ENCODE measurements at regions not wholly inside any gene's neighbourhood (a gene's known extent, or its start where the extent isn't known, plus 50 kb on each side); places are given as distances from the start of the nearest gene placed in this dataset.

DNA sequence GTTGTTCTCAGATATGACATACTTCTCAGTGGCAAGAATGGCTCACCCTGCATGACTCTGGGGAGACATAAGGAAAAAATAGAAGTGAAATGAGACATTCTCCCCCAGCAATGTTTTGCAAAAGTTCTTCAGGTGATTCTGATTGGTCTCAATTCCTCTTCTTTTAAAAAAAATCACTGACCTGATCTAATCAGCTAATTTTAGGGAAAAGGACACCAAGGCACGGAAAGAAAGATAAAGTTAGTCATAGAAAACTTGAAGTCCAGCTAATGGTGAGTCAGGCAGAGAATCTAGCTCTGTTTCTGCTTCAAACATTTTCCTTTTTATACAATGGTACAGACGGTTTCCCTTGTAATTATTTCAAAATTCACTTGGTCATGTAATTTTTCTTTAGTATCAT lies 1018.9 kb upstream of the ARRDC3 start:
- Histone ChIP-seq H3K4me3 (no peak overlapping the region), H3K27me3 (no peaks in the 10 kb centered on the region), H3K27ac (no peak overlapping the region), H3K36me3 (no peaks in the 10 kb centered on the region), H3K4me1 (no peaks in the 10 kb centered on the region), H3K9me3 (no peaks in the 10 kb centered on the region)
- DNase-seq = no peak
- 53 to 60% methylated on average over 2 of the region's 2 CpGs for WGBS, 2 donors
- TF ChIP-seq, protein P1, sequence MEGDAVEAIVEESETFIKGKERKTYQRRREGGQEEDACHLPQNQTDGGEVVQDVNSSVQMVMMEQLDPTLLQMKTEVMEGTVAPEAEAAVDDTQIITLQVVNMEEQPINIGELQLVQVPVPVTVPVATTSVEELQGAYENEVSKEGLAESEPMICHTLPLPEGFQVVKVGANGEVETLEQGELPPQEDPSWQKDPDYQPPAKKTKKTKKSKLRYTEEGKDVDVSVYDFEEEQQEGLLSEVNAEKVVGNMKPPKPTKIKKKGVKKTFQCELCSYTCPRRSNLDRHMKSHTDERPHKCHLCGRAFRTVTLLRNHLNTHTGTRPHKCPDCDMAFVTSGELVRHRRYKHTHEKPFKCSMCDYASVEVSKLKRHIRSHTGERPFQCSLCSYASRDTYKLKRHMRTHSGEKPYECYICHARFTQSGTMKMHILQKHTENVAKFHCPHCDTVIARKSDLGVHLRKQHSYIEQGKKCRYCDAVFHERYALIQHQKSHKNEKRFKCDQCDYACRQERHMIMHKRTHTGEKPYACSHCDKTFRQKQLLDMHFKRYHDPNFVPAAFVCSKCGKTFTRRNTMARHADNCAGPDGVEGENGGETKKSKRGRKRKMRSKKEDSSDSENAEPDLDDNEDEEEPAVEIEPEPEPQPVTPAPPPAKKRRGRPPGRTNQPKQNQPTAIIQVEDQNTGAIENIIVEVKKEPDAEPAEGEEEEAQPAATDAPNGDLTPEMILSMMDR (IDR thresholded peaks at IDR 0.05) = no peak
- TF ChIP-seq POLR2A (IDR thresholded peaks at IDR 0.05) = no peak
- intact Hi-C loops (cut with DNase I) = no loop called here

DNA sequence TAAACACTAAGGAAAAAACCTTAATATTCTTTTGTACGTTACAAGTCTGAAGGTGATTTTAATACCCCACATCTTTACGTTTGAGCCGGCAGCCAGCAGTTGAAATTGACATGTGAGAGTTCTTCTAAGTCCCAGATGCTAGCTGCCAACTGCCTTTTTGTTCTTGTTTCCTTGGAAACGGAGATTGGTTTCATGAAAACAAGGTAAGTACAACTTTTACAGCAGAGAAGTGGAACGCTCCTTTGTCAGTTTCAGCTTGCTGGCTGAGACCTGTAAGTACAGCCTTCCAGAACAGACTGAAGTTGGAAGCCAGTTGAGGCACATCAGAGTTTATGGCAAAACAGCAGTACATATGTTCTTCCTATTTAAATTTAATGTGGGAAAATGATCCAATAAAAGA lies 1018.4 kb upstream of the ARRDC3 start:
- no peaks in the 10 kb centered on the region for H3K27me3 ChIP-seq
- 31 to 37% methylated on average over 5 of the region's 5 CpGs for WGBS, 2 donors
- no peak for TF ChIP-seq POLR2A (IDR thresholded peaks at IDR 0.05)
- TF ChIP-seq, protein P1 (IDR thresholded peaks at IDR 0.05) = no peak
- no peak overlapping the region for H3K4me3 ChIP-seq
- no peak for DNase-seq
- no peaks in the 10 kb centered on the region for H3K4me1 ChIP-seq
- H3K9me3 ChIP-seq = no peaks in the 10 kb centered on the region
- intact Hi-C loops (cut with DNase I) = no loop called here
- no peak overlapping the region for H3K27ac ChIP-seq
- no peaks in the 10 kb centered on the region for H3K36me3 ChIP-seq

DNA sequence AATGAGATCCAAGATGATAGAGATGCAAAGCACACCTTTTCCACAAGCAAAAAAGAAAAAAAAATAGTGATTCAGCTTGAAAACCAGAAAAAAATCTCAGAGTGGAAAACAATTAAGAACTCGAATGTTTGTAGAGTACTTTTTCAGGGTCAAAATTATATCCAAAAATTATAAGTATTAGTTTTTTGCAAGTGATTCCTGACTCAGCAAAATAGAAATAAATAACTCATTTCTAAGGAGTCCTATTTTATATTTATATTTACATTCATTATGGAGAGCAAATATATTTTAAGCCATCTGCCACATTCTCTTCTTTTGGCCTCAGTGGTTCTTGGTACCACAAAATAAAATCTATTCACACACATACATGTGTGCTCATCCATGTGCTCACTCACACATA lies 1011.8 kb upstream of the ARRDC3 start:
- Histone ChIP-seq H3K4me1 (no peaks in the 10 kb centered on the region), H3K36me3 (no peaks in the 10 kb centered on the region), H3K27me3 (no peaks in the 10 kb centered on the region), H3K9me3 (no peaks in the 10 kb centered on the region), H3K4me3 (no peak overlapping the region), H3K27ac (no peak overlapping the region)
- WGBS, 2 donors = 76 to 81% methylated on average over 1 of the region's 1 CpG
- DNase-seq = no peak
- TF ChIP-seq, protein P1 (IDR thresholded peaks at IDR 0.05) = no peak
- no peak for TF ChIP-seq POLR2A (IDR thresholded peaks at IDR 0.05)
- intact Hi-C loops (cut with DNase I) = no loop called here

DNA sequence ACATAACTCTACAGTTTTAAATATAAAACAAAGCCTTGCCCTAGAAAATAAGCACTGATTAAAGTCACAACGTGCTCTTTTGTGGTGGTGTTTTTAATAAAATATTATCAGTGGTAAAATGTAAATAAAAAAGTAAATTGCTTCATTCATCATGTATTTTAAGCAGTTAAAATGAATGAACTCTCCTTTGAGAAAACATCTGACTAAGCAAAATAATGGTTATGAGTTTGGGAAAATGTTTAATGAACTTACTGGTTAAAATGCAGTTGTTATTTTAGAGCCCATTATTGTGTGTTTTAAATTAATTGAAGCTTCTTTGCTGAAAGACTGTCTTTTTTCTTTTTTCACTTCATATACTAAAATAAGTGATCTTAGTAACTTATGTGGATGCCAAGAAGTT lies 1007.5 kb upstream of the ARRDC3 start:
- Histone ChIP-seq H3K27me3 (no peaks in the 10 kb centered on the region), H3K9me3 (no peaks in the 10 kb centered on the region), H3K4me1 (no peaks in the 10 kb centered on the region), H3K36me3 (no peaks in the 10 kb centered on the region), H3K27ac (no peak overlapping the region), H3K4me3 (no peak overlapping the region)
- no peak for TF ChIP-seq POLR2A (IDR thresholded peaks at IDR 0.05)
- intact Hi-C loops (cut with DNase I) = no loop called here
- 34% methylated on average over 1 of the region's 1 CpG for WGBS, 2 donors
- no peak for DNase-seq

DNA sequence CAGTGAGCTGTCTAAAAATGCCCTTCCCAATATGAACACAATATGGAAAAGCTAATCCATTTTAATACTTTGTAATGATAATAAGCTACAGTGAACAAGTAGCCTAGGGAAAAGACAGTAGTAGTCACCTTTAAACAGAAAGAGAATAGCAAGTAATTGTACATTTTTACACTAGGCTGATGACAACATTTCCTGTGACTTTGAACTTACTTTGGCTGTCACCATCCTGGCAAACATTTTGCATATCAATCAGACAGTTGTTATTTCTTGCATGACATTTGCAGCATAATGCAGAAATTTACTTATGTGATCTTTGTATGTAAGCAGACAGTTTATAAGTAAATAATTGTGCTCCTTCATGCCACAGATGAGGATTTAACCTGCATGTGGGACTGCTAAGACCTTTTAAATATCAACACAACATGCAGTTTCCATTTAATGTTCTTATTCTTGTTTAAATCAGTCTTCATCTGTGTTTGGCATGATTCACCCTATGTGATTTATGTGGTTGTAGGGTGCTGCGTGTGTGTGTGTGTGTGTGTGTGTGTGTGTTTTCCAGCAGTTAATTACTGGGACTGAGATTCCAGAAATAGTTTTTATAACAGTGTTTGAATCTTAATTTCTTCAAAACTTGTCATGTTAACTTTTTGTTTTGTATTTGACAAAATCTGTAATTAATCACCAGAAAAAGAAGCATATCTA lies 997.1 kb upstream of the ARRDC3 start:
- Histone ChIP-seq H3K4me3 (no peak overlapping the region), H3K9me3 (peaks cover 0 to 3% (median 0%) of the 10 kb centered on the region in 3 donors), H3K36me3 (no peaks in the 10 kb centered on the region), H3K4me1 (no peaks in the 10 kb centered on the region), H3K27me3 (no peaks in the 10 kb centered on the region), H3K27ac (no peak overlapping the region)
- no peak for DNase-seq
- WGBS, 2 donors = 44 to 50% methylated on average over 1 of the region's 1 CpG
- intact Hi-C loops (cut with DNase I) = no loop called here
- no peak for TF ChIP-seq POLR2A (IDR thresholded peaks at IDR 0.05)
- TF ChIP-seq, protein P1 (IDR thresholded peaks at IDR 0.05) = no peak
